AG04450 (cell line): ENCODE measurements at regions not wholly inside any gene's neighbourhood (a gene's known extent, or its start where the extent isn't known, plus 50 kb on each side); places are given as distances from the start of the nearest gene placed in this dataset.

Experiments used
- CTCF ChIA-PET: fragments of 300-600, 350-600 bp; formaldehyde crosslinking; extraction: SDS; loops from one replicate; lab custom pipeline; 2022; ENCODE audit warnings: antibody characterized with exemption, inconsistent platforms; lab: Charles Lee
- POLR2A ChIA-PET: fragments of 350-600 bp; formaldehyde crosslinking; extraction: SDS; loops from one replicate; lab custom pipeline; 2021; ENCODE audit warnings: antibody characterized with exemption, inconsistent platforms; lab: Yijun Ruan, JAX
- DNase-seq: peaks from one replicate; pipeline ENCODE4 v3.0.0-alpha.2; 2011; ENCODE audit warnings: low read depth, low spot score
- H3K27ac ChIP-seq: one replicate; pipeline ENCODE4 v1.5.1; 2012; ENCODE audit warnings: low read depth, low read length, control low read depth
- H3K27me3 ChIP-seq: one replicate; pipeline ENCODE4 v1.6.0; 2012; ENCODE audit warnings: low read length; ENCODE audit not compliant: control insufficient read depth, insufficient read depth
- H3K4me3 ChIP-seq: 2 replicates; pipeline ENCODE4 v1.5.1; 2011; ENCODE audit warnings: mild to moderate bottlenecking, low read depth, low read length, control low read depth
- H3K9me3 ChIP-seq: 2 replicates; pipeline ENCODE4 v1.5.1; 2012; ENCODE audit warnings: low read length; ENCODE audit not compliant: control insufficient read depth, insufficient read depth
- CTCF ChIP-seq: IDR thresholded peaks from 2 replicates; pipeline ENCODE4 v1.5.1; 2011; ENCODE audit warnings: low read depth, low read length, control low read depth, inconsistent platforms

DNA sequence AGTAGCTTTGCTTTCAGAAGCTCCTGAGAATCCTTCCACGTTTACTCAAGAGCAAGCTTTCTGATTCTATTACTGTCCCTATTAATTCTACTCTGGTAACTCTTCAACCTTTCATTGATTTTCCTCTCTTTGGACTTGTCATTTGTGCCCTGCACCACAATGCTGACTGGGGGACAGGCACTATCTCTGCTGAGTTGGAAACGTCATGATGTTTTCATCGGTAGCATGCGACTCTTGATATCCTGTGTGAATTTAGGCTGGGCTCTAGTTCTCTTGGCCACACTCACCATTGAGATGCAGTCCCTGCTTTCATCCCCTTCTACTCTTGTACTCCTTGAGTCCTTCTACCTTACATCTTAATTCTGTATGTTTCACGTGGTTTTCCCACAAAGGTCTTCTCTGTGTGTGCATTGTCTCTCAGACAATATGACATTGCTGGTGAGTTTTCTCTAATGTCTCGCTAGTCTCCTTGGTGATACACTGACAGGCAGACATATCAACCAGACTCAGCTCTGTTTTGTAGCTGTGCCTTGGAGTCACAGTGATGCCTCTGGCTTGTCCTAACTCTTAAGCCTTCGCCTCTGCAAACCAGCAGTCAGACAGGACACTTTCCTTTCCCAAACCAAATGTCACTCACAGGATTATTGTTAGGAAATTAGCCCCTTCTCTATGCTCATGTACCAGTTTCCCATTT lies 223.6 kb upstream of the ADGRL2 start:
- no peak for DNase-seq
- TF ChIP-seq CTCF: no peak
- no peaks in the 10 kb centered on the region for H3K27me3 ChIP-seq
- POLR2A ChIA-PET: no interaction called here
- H3K9me3 ChIP-seq: no peaks in the 10 kb centered on the region
- CTCF ChIA-PET: no interaction called here
- no peak overlapping the region for H3K27ac ChIP-seq
- H3K4me3 ChIP-seq: no peak overlapping the region

GRCh38 chr1:81574408-81574807 lies 226.3 kb upstream of the ADGRL2 start:
- Histone ChIP-seq H3K4me3 (no peak overlapping the region), H3K27me3 (no peaks in the 10 kb centered on the region), H3K27ac (no peak overlapping the region), H3K9me3 (no peaks in the 10 kb centered on the region)
- no peak for TF ChIP-seq CTCF
- ChIA-PET POLR2A (no interaction called here), CTCF (no interaction called here)
- DNase-seq: no peak

- Histone ChIP-seq H3K9me3 (no peaks in the 10 kb centered on the region), H3K4me3 (no peak overlapping the region), H3K27me3 (no peaks in the 10 kb centered on the region), H3K27ac (no peak overlapping the region)
- no peak for DNase-seq
- POLR2A ChIA-PET: no interaction called here
- CTCF ChIA-PET: interaction anchor here (1.0 kb wide), 1 partner anchor 23 kb away, joined by 3 read pairs; no protein-coding TSS in a partner anchor
- TF ChIP-seq CTCF: no peak
These were observed 227.3 kb upstream of the ADGRL2 start for GRCh38 chr1:81573458-81573857.

GRCh38 chr1:81571946-81572345 lies 228.8 kb upstream of the ADGRL2 start:
- no peak overlapping the region for H3K27ac ChIP-seq
- no peaks in the 10 kb centered on the region for H3K9me3 ChIP-seq
- no peaks in the 10 kb centered on the region for H3K27me3 ChIP-seq
- ChIA-PET CTCF (no interaction called here), POLR2A (no interaction called here)
- no peak for TF ChIP-seq CTCF
- no peak for DNase-seq
- H3K4me3 ChIP-seq: no peak overlapping the region

- no peak for DNase-seq
- CTCF ChIA-PET: no interaction called here
- POLR2A ChIA-PET: no interaction called here
- no peak overlapping the region for H3K27ac ChIP-seq
- H3K9me3 ChIP-seq: no peaks in the 10 kb centered on the region
- H3K27me3 ChIP-seq: no peaks in the 10 kb centered on the region
- no peak overlapping the region for H3K4me3 ChIP-seq
- no peak for TF ChIP-seq CTCF
These were observed 231.0 kb upstream of the ADGRL2 start for GRCh38 chr1:81569761-81570160.
